Left kidney (tissue), 1 donor: ENCODE measurements at regions not wholly inside any gene's neighbourhood (a gene's known extent, or its start where the extent isn't known, plus 50 kb on each side); places are given as distances from the start of the nearest gene placed in this dataset.
"Not testable (repeated sequence)": the region's sequence is repeated elsewhere in the genome, so short reads cannot be mapped to it uniquely, and the experiment has no call there.

Source experiments
- DNase-seq: peaks from one replicate; pipeline ENCODE4 v3.0.0-alpha.2; 2013

DNA sequence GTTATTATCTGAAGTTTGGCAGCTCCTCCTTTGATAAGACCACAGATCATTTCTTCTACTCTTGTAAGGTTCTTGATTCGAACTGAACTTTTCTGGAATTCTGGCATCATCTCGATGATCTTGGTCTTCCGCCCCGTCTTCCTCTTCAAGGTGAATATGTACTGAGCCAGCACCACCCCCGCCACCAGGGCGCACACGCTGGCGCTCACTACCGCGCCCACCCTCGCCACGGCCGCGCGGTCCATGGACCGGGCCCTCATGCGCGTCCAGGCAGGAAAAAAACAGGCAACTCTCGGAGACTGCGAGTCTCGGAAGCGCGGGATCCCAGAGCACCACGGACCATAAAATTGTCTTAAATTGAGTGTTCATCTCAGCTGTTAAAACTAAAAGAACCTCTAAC lies 458.4 kb upstream of the NDST3 start:
- no peak for DNase-seq

DNA sequence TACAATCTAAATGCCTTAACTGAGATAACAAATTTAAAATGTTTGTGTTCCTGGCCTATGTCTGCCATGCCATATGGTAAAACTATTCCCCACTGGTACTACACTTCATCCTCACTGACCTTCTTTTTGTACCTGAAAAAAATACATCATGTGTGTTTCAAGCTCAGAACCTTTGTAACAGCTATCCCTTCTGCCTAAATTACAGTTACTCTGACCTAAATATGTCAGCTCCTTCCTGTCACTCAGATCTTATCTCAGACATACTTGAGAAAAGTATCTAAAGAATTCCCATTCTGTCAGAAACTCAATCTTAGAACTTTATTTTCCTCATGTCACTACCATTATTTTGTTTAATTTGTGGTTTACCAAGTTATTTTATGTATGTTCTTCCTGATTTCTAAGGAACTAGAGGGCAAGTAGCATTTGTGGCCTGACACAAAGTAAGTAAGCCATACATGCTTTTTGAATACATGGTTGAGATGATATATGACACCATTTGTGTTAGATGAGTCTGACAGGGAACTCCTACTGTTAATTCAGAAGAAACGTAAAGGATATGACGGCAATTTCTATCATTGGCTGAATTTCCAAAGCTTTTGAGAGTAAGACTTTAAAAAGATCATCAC lies 456.5 kb upstream of the NDST3 start:
- no peak for DNase-seq

DNA sequence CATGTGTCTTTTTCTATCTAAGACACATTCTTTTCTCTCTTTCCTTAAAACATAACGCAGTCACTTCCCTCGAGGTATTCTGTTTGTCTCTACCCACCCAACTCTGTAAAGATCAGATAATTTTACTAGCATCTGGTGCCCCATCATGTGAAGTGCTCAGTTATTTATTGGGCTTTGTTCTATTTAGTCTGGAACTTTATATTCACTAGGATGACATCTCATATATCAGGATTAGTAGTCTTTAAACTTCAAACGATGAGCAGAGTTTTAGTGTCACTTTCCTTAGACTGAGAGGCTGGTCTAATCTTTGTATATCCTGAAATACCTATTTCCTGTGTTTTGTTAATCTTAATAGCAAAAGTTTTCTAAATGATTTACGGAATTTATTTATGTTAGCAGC lies 445.5 kb upstream of the NDST3 start:
- DNase-seq: no peak

DNA sequence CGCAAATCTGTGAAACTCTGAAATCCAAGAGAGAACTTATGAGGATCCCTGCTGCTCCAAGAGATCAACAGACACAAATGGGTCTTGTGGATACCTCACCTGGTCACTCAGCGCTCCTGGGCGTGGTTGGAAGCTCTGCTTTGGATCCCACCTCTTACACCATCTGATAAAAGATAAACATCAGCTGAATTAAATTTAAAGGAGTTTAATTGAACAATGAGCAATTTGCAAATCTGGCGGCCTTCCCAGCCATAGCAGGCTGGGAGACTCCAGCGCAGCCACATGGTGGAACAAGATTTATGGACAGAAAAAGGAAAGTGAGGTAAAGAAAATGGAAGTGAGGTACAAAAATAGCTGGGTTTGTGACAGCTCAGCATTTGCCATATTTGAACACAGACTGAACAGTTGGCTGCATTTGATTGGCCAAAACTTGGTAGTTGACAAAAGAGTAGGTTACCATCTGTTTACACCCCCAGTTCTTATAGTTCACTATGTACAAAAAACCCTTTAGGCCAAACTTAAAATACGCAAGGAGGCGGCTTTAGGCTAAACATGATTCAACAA lies 437.3 kb upstream of the NDST3 start:
- DNase-seq: no peak

DNA sequence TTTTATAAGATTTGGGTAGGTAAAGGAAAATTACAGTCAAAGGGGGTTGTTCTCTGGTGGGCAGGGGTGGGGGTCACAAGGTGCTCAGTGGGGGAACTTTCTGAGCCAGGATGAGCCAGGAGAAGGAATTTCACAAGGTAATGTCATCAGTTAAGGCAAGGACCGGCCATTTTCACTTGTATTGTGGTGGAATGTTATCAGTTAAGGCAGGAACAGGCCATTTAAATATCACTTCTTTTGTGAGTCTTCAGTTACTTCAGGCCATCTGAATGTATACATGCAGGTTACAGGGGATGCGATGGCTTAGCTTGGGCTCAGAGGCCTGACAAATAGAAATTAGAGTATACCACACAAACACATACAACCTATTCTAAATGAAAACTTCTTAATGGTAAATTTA lies 434.9 kb upstream of the NDST3 start:
- not testable (repeated sequence) for DNase-seq

DNA sequence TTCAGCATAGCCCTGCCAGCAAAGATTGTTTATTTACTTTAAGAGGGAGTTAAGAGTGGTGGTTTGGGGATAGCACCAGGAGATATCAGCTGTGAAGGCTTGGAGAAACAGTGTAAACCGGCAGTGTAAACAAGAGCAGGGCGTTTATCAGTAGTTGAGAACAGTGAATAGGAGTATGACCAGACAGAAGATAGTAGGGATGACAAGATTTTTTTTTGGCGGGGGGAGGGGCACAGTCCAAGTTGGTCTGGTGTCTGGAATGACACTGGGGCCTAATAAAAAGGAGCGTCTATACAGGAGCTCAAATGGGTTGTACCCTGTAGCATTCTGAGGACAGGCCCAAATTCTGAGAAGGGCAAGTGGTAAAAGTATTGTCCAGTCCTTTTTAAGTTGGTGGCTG lies 433.4 kb upstream of the NDST3 start:
- not testable (repeated sequence) for DNase-seq

DNA sequence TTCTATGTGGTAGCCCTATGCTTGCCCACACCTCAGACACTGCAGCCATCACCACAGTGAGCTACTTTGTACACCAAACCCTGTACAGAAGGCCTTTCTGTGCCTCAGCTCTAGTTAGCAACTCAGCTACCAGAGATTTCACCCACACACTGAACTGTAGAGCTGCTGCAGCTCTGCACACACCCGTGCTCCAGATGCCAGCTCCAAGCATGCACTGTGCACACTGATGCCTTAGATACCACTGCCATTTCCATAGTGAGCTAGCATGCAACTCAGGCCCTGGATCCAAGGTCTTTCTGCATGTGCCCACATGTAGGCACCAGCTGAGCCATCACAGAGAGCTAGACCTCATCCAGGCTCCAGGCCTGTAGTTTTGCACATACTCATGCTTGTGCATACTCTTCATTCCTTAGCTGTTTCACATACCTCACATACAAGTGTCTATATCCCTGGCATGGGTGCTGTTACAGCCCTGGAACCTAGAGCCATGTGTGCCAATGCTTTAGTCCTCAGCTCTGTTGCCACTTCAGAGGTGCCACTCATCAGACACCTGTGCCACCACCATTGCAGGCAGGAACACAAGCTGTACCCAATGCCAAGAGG lies 423.5 kb upstream of the NDST3 start:
- DNase-seq: no peak

DNA sequence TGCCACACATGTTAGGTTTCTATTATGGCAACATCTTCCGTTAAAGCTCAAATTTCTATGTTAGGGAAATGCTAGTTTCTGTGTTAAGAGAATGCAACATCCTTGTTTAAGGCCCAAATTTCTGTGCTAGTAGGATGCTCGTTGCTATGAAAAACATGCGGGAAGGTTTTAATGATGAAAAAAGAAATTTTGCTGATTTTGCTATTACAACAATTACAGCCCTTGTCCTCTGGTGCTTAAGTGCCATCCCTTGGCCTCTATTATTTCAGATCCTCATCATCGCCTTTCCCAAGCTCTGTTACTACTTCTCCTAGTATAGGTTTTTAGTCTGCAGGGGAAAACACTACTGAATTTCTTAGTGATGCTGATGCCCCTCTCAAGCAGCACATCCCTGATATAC lies 412.6 kb upstream of the NDST3 start:
- DNase-seq: no peak

DNA sequence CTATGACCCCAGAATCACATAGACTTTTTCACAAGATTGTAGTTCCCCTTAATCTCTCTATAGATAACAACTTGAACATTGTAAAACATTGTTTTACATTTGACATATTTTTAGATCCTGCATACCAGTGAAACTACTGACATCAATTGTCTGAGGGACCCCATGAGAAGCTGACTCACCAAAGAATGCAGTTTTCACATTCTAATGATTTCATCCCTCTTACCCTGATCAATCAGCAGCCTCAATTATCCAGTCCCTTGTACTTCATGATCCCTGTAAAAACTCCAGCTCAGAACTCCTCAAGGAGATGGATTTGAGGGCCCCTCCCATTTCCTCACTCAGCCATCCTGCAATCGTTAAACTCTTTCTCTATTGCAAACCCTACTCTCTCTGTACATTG lies 411.0 kb upstream of the NDST3 start:
- no peak for DNase-seq

DNA sequence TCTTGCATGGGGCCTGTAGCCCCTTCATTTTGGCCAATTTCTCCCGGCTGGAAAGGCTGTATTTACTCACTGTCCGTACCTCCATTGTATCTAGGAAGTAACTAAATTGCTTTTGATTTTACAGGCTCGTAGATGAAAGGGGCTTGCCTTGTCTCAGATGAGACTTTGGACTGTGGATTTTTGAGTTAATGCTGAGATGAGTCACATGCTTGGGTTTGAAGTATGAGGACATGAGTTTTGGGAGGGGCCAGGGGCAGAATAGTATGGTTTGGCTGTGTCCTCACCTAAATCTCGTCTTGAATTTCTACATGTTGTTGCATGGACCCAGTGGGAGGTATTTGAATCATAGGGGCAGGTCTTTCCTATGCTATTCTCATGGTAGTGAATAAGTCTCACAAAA lies 407.6 kb upstream of the NDST3 start:
- DNase-seq: no peak

DNA sequence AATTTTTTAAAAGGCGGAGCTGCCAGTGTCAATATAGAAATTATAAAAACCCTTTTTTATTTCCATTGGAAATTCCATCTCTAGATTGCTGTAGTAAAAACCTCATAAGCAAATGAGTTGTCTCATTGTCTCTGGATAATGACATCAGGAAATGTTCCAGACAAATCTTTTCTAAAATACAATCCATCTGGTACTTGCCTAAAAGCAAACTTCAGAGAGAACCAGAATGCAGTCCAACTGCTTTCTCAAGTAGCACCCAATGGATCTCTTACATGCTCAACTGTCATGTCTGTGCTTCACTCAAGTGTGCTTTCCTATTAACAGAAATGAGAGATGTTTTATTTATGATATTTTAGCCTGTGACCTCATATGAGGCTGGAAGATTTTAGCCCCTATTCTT lies 399.6 kb upstream of the NDST3 start:
- peak; percentile 4 for DNase-seq

DNA sequence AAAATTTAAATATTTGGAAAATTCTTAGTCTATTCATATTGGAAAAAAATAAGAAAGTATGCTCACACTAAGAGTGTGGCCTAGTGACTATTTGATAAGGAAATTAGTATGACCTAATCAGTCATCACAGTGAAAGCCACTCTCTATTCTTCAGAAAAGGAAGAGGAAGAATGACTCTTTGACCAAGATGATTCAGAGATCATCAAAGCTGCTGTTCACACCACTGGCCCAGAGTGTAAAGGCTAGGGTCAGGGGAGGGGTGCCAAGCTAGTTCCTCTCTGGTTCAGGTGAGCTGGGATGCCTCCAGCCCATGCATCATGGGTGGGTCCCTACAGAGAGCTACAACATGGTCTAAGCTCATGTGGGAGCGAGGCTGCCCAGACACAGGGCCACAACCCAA lies 396.9 kb upstream of the NDST3 start:
- DNase-seq: no peak

DNA sequence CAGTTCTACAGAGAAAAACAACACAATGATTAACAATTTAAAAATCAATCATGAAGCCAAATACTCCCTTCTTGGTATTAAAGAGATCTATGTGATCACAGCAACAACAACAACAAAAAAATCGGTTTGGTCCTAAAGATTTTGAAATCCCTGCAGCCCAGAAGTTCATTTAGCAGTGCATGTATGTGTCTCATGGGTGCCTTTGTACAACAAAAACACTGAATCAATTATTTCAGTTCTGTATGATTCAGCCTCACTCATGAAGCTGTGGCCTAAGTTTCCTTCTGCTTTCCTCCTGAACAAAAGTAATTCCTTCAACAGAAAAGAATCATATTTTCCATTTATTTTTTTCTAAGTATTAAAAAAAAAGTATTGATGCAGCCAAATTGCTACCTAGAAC lies 393.4 kb upstream of the NDST3 start:
- no peak for DNase-seq

DNA sequence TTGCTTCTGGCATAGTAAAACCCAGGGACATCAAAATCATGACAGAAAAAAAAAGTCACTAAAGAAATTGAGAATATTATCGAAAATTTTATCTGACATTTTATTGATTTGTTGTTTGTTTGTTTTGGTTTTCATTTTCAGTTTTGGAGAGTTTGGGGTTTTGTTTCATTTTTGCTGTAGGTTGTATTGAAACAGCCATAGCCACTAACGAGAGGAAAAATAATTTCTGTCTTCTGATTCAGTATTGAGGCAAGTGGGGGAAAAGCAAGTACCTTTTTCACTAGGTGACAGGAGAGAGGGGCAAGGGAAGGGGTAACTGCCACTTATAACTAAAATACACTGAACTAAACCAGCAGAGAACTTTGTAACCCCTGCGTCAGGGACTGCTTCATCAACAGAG lies 392.8 kb upstream of the NDST3 start:
- DNase-seq: no peak

DNA sequence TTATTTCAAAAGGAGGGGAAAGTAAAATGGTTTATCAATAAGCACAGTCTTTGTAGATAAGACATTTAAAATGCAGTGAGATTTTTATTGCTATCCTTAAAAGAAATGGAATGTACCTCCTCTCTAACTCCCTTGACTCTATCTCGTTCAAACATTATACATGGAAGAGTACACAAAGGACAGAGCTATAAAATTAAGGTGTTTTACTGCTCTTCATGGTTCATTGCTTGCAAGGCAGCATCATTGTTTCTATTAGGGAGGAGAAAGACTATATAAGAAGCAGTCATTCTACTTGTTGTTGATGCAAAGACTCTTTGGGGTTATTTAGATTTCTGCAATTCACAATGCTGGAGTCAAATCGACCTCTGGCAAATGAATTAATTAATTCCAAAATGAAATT lies 380.2 kb upstream of the NDST3 start:
- DNase-seq: peak; percentile 39

DNA sequence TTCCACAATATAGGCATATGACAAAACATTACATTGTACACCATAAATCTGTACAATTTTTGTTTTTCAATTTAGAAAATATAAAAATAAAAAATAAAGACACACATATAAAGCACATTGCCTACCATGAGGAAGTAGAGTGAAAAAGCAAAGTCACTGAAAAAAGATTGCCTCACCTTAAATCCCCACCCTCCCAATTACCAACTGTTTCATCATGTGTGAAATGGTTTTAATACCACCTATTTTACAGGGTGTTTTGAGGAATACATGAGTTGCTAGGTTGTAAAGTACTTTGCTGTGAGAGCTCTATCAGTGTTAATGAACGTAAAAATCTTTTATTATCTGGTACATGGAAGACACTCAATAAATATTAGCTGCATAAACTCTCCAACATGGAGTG lies 373.6 kb upstream of the NDST3 start:
- no peak for DNase-seq

DNA sequence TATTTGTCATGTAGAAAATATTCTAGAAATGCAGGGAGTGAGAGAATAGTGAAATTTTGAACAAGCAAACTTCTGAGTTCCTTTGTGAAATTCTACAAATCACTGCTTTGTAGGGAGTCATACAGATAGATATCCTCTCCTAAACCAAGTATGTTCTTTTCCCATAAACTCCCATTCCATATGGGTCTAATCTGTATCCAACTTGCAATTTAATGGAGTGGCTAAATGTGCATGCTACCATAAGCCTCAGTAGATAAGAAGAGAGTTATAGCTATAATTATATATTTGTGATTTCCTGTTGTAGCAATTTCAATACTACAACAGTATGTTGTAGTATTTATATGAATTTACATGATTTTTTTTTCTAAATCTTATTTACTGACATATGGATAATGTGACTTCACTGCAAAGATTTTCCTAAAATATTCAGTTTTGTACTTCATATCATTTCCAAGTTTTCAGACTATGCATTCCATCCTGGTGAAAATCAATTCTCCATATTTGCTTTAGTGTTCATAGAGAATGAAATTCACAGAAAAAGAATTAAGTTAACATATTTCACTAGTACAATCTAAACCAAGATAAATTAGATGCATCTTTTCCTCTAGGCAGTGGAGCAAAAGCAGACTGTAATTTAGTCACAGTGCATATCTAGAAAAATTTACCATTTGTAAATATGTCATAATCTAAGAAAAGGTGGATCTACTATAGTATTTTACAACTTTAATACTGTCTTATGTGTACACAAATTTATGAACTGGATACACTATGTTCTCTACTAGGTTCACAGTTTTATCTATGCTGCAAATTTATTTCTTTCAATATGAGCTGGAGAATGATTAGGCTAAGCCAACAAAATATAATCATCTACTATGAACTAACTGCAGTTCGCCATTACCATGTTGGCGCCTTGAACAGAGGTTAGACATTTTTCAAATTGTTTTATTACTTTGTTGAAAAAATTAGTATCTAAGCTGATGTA lies 372.9 kb upstream of the NDST3 start:
- no peak for DNase-seq

DNA sequence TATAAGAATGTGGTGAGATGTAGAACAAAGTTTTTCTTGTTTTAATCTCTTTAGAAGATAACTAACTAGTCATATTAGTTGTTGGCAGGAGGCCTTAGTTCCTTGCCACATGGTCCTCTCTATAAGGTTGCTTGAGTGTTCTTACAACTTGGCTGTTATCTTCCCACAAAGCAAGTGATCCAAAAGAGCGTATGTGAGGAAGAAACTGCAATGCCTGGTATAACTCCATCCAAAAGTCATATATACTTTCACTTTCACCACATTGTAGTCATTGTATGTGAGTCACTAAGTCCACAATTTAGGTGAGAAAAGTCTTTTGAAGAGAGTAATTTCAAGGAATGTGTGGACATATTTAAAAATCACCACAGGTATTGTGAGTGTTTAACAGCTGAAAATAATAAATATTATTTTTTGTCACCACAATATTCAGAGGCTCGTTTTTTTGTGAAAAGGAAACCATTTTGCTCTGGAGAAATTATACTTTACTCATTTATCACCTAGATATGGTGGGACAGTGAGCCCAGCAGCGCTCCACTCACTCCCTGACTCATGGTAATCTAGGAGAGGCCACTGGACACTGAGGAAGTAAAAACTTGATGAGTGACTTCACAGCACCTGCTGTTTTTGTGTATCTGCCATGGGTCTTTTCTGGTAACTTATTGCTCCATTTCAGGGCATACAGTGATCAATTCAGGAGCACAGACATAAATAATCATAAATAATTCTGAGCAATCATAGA lies 369.4 kb upstream of the NDST3 start:
- no peak for DNase-seq

DNA sequence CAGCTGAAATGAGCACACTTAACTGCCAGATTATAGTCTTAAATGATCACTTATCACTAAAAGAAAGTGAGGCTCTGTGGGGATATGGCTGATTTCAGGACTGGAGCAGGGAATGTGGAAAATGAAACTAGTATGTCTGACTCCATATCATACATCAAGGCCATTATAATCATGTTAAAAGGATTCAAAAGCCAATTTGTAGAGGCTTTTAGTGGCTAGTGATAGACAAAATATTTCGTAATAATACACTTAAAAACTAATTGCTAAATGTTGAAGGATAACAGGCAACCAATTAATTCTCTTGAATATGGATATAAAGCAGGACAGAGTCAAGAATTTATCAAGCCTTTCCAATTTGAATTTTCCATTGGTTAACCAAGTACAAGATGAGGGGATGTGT lies 358.1 kb upstream of the NDST3 start:
- no peak for DNase-seq

DNA sequence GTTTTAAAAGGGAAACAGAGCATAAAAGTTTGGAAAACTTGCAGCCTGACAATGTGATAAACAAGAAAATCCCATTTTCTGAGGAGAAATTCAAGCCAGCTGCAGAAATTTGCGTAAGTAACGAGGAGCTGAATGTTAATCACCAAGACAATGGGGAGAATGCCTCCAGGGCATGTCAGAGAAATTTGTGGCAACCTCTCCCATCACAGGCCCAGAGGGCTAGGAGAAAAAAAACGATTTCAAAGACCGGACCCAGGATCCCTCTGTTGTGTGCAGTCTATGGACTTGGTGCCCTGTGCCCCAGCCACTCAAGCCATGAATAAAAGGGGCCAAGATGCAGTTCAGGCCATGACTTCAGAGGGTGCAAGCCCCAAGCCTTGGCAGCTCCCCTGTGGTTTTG lies 355.4 kb upstream of the NDST3 start:
- DNase-seq: no peak

DNA sequence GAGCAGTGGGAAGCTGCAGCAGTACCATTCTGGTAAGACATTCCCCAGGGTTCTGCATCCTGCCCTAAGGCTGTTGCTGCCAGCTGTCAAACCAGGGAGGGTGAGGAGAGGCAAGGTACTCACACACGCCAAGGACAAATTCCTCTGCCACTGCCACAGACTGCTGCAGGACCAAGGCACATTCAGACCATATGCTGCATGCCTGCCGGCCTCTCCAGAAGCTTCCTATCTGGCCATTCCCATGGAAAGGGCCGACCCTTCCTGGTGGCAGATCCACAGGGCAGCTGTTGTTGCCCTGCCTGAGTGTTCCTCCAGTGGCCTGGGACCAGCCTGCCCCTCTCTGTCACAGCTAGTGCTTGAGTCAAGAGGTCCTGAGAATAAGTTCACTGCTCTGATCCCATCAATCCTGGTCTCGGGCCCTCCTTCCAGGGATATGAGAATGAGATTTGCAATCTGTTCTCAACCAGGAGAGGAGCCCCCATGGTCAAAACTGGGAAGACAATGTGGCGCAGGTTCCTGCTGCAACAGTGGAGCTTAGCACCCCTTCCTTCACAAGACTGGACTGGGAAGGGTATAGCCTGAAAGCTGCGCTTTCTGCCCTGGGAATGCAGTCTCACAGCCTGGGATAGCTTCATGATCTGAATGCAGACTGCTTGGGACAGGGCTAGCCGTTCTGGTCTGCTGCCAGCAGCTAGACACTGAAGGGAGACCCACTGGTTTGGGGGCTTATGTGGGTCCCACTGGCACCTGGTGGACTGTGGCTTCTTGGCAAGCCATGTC lies 342.5 kb upstream of the NDST3 start:
- no peak for DNase-seq

DNA sequence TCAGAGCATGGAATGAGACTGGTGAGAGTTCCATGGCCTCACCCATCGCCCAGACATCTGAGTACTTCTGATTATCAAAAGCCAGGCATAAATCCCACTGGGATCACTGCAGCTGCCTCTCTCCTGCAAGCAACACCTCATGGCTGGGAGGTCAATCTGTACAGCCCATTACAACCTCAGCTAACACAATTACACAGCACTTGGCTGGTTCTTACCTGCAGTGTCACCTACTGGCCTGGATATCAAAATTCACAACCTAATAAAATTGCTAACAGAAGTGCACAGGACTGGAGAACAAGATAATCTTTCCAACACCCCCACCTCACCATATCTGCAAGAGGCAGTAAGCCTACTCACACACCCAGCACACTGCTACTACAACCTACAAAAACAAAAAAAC lies 341.7 kb upstream of the NDST3 start:
- no peak for DNase-seq
